Esophagus muscularis mucosa (tissue), 3 donors: ENCODE measurements at regions not wholly inside any gene's neighbourhood (a gene's known extent, or its start where the extent isn't known, plus 50 kb on each side); places are given as distances from the start of the nearest gene placed in this dataset.

Experiments
- CTCF ChIP-seq, 3 experiments: fragments of 200-600 bp in 2 of 3; fragments of 450-650 bp in 1 of 3; sonication (generic) in 2 of 3; IDR thresholded peaks; one replicate each; pipeline ENCODE4 v1.5.1; 2017 to 2019; ENCODE audit warnings: antibody characterized with exemption in 3 of 3, mild to moderate bottlenecking in 2 of 3, moderate library complexity in 1 of 3
- POLR2A ChIP-seq: fragments of 450-650 bp; IDR thresholded peaks from one replicate; pipeline ENCODE4 v1.6.1; 2017; ENCODE audit warnings: antibody characterized with exemption, moderate library complexity, mild to moderate bottlenecking, low read depth

- TF ChIP-seq CTCF (IDR thresholded peaks at IDR 0.05) (no peak), POLR2A (no peak)
These were observed 611.7 kb downstream of the NR2F1-AS1 start for GRCh38 chr5:92969191-92969780.
